ENCODE measurements at regions not wholly inside any gene's neighbourhood (a gene's known extent, or its start where the extent isn't known, plus 50 kb on each side); places are given as distances from the start of the nearest gene placed in this dataset.

- no peak for TF ChIP-seq CTCF (IDR thresholded peaks at IDR 0.05; ENCODE audit: low read depth, low read length, poor library complexity, severe bottlenecking)
- TF ChIP-seq EZH2phosphoT487 (IDR thresholded peaks at IDR 0.05; ENCODE audit: borderline replicate concordance, low read length), result no peak
These were observed 52.6 kb upstream of the PAGE1 start for GRCh38 chrX:49748211-49748956.

All from DOHH2 (cell line).